HG03575 (cell line): ENCODE measurements at regions not wholly inside any gene's neighbourhood (a gene's known extent, or its start where the extent isn't known, plus 50 kb on each side); places are given as distances from the start of the nearest gene placed in this dataset.
"Not testable (repeated sequence)": the region's sequence is repeated elsewhere in the genome, so short reads cannot be mapped to it uniquely, and the experiment has no call there.

ENCODE experiments used
- ATAC-seq: cut with Tn5 transposase; IDR thresholded peaks from one replicate; pipeline ENCODE4 v1.9.1; 2021; ENCODE audit not compliant: unreplicated experiment, insufficient number of reproducible peaks, low FRiP score; ENCODE audit errors: extremely low read depth

DNA sequence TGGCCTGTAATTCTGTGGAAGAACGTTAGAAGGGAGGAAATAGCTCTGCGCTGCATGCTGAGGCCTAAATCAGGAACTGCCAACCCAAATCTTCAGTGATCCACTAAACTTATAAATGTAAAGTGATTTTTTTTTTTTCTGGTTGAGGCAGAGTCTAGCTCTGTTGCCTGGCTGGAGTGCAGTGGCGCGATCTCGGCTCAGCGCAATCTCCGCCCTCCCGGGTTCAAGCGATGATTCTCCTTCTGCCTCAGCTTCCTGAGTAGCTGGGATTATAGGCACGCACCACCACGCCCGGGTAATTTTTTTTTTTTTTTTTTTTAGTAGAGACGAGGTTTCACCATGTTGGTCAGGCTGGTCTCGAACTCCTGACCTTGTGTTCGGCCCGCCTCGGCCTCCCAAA, 717.4 kb upstream of the FAM174A start:
- no peak for ATAC-seq

- ATAC-seq = no peak
Observed at GRCh38 chr5:99814321-99815063, 720.7 kb upstream of the FAM174A start.

GRCh38 chr5:99808657-99809230, 726.4 kb upstream of the FAM174A start:
- ATAC-seq = no peak

DNA sequence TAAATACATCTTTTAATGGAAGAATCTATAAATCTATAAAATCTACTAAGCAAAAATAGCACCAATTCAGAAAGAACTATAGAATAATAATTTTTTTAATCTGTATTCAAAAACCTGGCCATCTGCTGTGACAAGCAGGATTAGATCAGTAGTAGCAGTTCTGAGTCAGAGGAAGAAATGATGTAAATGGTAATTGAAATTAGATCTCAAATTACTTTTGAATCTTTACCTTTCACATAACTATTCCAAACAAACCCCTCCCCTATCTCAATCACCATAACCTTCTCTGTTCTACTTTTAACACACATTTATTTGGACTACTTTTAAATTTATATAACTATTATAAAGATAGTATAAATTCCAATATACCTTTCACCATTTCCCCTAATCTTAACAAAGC, 727.8 kb upstream of the FAM174A start:
- no peak for ATAC-seq

DNA sequence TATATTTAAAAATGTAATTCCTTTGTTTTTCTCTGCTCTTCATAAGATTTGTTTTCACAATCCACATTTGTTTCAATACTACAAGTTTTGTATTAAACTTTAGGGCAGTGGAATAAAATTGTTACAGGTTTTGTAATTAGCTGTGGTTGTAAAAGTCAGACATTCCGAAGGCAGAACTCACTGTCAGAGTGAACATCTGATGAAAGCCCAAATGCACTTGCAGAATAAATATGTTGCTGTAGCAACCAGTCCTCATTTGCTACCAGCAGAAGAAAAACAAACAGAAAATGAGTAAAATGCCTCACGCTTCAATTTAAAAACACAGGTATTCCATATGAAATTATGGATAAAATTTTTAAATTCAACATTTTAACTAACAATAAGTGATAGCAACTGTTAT, 740.1 kb upstream of the FAM174A start:
- no peak for ATAC-seq

- ATAC-seq = no peak
Observed at GRCh38 chr5:99788482-99788881, 746.7 kb upstream of the FAM174A start.

- ATAC-seq = no peak
Observed at GRCh38 chr5:99775189-99775588, 760.0 kb upstream of the FAM174A start.

GRCh38 chr5:99773290-99773689, 761.9 kb upstream of the FAM174A start:
- ATAC-seq = no peak

DNA sequence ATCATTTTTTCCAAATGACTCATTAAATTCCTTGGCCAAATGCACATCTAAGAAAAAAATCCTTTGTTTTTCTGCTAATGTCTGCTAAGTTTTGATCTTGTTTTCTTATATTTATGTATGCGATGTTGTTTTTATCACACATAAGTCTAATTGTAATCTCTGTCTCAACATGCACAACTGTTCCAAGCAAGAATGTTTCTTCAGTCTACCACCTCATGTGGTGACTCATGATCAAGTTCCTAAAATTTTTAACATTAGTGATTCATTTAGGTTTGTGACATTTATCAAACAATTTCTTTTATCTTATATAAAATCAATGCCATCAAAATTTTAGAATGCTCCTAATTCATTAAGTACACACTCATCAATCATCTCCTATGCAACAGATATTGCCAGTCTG, 763.9 kb upstream of the FAM174A start:
- ATAC-seq = no peak

DNA sequence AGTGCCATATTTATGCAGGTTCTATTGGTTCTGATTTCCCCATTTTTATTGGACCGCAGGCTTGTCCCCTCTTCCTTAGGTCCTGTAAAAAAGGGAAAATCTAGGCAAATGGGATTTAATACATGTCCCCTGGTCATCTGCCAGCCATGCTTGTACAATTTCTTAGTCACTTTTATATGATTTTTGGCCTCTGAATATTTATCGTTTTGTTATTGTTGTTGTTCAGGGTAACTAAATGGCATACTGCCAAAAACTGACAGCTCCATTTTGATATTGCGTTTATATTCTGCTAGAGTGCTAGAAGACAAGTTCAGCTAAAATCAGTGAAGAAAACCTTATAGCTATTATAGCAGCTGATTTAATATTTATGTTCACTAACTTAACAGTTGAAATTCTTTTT, 770.2 kb upstream of the FAM174A start:
- no peak for ATAC-seq

- no peak for ATAC-seq
Observed at GRCh38 chr5:99763021-99763774, 772.0 kb upstream of the FAM174A start.

DNA sequence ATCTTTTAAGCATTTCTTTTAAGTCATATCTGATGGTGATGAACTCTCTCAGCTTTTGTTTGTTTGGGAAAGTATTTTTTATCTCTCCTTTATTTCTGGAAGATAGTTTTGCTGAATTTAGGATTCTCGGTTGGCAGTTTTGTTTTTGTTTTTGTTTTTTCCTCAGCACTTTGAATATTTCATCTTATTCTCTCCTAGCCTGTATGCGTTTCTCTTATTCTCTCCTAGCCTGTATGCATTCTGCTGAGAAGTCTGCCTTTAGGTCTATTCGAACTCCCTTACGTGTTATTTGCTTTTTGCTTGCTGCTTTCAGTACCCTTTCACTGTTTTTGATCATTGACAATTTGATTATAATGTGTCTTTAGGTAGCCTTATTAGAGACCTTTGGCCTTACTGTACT, 787.8 kb upstream of the FAM174A start:
- ATAC-seq = no peak

DNA sequence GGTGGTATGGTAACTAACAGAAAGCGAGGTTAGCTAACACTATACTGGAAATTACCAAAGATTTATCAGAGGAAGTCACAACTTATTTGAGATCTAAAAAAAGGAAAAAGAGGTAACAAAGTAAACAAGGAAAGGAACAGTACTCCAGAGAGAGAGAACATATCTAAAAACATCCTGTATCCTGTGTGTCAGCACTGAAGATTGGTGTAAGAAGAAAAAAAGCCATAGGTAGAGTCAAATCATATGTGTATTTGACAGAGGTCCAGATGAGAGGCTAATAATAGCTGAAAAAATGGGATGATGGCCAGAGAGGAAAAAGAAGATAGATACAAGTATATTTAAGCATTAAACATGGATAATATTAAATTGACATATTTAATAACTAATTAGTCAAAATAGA, 802.0 kb upstream of the FAM174A start:
- not testable (repeated sequence) for ATAC-seq

DNA sequence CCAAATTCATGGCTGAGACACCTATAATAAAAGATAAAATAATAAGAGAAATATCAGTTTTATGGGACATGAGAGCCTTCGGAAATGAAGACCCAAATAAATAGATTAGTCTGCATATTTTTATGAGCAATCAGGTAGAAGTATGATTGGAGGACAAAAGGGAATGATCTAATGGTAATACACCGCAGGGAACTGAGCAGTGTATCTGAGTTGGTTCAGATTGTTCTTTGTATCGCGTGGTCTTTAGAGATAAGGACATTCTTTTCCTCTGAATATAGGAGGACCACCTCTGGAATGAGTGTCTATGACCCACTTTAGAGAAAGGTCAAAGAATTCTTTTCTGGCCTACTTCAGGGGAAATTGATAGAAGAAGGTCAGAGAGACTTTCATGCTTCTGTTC, 801.8 kb upstream of the CHD1 start:
- ATAC-seq = not testable (repeated sequence)

GRCh38 chr5:99724732-99725290, 796.0 kb upstream of the CHD1 start:
- ATAC-seq = no peak

GRCh38 chr5:99721506-99721905, 792.7 kb upstream of the CHD1 start:
- ATAC-seq = no peak

GRCh38 chr5:99715921-99716320, 787.1 kb upstream of the CHD1 start:
- ATAC-seq = no peak

DNA sequence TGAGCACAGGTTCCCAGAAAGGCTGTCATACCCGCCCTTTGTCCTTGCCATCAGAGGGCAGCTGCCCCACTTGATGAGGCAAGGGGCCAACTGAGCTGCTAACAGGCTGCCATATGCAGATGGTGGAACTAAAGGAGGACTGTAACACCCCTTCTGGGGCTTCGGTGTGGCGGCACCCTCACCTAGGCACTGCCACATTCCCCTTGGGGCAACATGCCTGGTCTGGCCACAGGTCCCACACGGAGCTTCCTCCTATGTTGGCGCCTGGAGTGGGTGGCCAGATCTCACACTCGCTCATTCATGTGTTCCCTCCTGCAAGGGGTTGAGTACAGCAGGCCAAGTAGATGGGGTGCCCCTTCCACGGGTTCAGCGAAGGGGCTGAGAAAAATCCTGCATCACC, 777.4 kb upstream of the CHD1 start:
- ATAC-seq = no peak

GRCh38 chr5:99702565-99702964, 773.8 kb upstream of the CHD1 start:
- no peak for ATAC-seq

GRCh38 chr5:99694884-99695283, 766.1 kb upstream of the CHD1 start:
- no peak for ATAC-seq
